ENCODE measurements at regions not wholly inside any gene's neighbourhood (a gene's known extent, or its start where the extent isn't known, plus 50 kb on each side); places are given as distances from the start of the nearest gene placed in this dataset.
"Not testable (repeated sequence)": the region's sequence is repeated elsewhere in the genome, so short reads cannot be mapped to it uniquely, and the experiment has no call there.

DNA sequence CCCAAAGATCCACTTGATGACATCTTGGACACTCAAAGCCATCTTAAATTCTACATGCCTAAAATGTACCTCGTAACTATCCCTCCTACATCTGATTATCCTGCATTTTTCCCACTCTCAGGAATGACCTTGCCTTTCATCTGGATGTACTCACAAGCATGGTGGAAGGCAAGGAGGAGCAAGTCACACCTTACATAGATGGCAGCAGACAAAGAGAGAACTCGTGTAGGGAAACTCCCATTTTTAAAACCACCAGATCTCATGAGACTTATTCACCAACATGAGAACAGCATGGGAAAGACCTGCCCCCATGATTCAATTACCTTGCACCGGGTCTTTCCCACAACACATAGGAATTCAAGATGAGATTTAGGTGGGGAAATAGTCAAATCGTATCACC is 616.0 kb downstream of the MCTP2 start:
- DNase-seq = no peak

GRCh38 chr15:94848054-94848453 is 616.7 kb downstream of the MCTP2 start:
- DNase-seq = no peak

DNA sequence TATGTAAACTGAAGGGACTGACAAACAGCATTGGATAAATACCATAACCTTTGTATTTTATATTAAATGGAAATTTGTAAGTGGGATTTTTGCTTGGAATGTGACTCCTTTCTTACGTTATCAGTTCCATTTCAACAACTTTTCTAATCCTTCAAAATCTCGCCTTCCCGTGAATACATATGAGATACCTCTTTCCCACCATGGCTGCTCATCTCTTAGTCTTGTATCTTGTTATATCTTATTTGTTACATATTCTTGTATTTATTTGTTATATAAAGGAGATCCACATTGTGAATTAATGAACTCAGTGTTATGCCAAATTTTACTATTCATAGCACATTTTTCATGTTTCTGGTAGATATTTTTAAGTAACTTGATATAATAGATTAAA is 623.7 kb downstream of the MCTP2 start:
- DNase-seq = no peak

- DNase-seq = no peak
Measured at GRCh38 chr15:94855409-94856266, 624.3 kb downstream of the MCTP2 start.

DNA sequence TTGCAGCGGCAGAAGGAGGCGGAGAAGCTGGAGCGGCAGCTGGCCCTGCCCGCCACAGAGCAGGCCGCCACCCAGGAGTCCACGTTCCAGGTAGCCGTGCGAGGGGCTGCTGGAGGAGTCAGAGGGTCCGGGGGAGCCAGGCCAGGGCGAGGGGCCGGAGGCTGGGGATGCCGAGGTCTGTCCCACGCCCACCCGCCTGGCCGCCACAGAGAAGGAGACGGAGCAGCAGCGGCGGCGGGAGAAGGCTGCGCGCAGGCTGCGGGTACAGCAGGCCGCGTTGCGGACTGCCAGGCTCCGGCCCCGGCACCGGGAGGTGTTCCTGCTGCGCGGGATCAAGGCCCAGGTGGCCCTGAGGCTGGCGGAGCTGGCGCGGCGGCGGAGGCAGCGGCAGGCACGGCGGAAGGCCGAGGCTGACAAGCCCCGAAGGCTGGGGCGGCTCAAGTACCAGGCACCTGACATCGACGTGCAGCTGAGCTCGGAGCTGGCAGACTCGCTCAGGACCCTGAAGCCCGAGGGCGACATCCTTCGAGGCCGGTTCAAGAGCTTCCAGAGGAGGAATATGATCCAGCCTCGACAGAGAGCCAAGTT is 625.0 kb downstream of the MCTP2 start:
- DNase-seq = no peak

- no peak for DNase-seq
Measured at GRCh38 chr15:94857466-94857865, 626.1 kb downstream of the MCTP2 start.

DNA sequence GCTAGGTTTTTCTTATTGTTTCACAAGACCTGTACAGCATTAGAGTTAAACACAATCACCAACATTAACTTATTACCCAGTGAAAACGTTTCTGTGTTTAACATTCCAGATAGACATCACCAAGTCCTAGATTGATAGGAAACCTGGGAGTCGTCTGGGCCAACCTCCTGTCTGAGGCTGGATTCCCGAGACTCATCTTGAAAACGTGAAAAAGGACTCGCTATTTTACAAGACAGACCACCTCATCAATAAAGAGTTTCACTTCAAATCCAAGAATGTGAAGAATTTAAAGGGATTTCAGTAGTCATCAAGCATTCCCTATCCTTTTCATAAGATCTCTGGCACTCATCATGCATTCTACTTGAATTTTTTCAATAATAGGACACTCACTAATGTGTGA is 626.6 kb downstream of the MCTP2 start:
- DNase-seq = no peak

GRCh38 chr15:94858449-94858848 is 627.1 kb downstream of the MCTP2 start:
- DNase-seq = no peak

DNA sequence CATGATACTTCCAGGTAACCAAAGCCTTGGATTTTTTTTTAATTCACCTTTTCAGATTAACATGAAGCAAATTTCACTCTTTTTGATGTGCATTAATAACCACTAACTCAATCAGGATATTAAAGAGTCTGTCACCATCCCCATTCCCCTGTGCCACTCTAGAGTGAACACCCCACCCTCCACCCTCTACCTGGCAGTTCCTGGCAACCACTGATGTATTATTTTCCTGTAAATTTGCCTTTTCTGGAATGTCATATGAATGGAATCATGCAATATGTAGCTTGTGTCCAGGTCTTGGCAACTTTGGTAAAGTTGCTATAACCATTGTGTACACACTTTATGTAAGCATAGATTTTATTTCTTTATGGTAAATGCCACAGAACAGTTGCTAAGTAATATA is 627.6 kb downstream of the MCTP2 start:
- no peak for DNase-seq

DNA sequence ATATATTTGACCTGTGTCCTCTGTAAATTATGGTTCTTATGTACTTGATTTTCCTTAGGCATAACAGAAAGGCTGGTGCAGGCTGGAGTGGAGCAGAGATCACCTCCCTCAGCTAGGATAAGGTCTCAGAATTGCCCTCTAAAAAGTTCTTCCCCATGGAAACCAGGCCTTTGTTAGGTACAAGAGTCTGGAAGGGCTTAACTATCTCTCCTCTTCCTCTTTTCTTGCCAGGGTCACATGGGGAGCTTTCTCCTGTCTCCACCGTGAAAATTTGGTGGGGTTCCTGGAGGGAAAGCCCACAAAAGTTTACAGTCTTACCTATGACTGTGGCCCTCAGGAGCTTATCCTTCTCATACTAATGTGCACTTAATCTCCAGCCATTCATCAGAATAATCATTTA is 633.2 kb downstream of the MCTP2 start:
- no peak for DNase-seq

- DNase-seq = not testable (repeated sequence)
Measured at GRCh38 chr15:94868265-94868664, 636.9 kb downstream of the MCTP2 start.

DNA sequence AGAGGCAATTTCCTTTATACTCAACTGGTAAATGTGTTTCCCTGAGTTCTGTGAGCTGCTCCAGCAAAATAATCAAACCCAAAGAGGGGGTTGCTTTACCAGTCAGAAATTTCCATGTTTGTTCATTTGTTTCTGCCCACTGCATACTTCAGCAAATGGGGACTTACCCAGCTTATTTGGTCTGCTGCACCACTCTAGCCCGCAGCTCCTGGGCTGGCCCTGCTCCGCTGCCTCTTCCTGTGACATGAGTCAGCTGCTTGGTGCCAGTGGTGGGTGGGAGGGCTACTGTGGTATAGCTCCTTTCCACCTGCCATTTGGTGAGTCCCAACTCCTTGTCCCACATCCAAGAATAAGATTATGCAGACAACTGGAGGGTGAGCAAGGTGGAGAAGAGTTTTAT is 644.2 kb downstream of the MCTP2 start:
- DNase-seq = no peak

- no peak for DNase-seq
Measured at GRCh38 chr15:94877833-94878232, 646.5 kb downstream of the MCTP2 start.

DNA sequence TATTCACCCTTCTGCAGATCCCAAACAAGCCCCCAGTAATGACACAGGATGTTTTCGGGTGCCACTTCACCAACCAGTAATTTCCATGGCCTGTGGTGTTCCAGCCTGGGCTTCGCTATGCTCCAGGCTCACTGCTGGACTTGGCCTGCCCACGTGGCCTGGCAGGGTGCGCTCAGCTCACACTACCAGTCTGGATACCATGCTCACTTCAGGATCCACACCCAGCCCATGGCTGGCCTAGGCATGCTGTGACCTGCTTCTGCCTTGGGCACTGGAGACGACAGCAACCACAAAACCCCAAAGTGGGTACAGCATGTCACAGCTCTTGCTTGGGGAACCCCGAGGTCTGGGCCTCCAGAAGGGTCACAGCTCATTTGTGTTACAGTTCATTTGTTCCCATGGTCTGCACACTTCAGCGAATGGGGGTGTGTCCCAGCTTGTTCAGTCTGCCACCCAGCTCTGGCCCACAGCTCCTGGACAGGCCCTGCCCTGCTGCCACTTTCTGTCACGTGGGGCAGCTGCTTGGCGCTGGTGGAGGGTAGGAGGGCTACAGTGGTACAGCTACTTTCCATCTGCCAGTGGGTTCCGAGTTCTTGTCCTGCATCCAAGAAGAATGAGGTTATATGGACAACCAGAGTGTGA is 650.8 kb downstream of the MCTP2 start:
- no peak for DNase-seq

DNA sequence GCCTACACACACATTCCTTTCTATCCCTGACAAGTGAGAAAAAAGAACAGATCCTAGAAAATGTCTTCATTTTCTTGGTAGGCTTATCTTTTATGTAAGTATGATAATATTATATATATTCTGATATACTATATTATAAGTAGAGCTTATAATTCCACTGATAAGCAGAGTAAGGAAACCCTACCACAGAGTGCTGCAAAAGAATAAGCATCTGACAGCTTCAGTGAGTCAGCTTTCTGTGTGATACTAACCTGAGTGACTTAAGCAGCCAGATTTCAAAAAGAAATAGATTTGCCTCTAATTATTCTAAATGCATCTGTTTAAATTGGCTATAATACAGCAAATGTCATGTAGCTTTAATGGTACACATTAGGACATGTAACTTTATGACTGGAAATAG is 656.0 kb downstream of the MCTP2 start:
- DNase-seq = no peak

- no peak for DNase-seq
Measured at GRCh38 chr15:94889153-94889552, 657.8 kb downstream of the MCTP2 start.

DNA sequence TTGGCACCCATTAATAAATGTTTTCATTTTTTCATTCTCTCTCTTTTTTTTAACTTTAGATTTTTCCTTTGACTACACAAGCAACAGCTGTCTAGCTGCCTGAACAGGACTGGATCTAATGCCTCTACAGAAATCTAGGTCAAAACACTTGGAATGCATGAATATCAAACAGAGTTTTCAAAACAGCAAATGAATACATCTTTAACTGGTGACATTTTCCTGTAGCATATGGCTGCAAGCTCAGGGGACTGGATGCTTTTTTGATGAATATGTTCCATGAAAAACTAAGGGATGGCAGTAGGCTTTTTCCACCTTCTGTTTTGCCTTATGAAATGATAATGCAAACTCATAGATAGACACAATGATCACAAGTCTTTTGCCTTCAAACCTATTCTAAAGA is 661.7 kb downstream of the MCTP2 start:
- no peak for DNase-seq

GRCh38 chr15:94894056-94894455 is 662.7 kb downstream of the MCTP2 start:
- DNase-seq = no peak

DNA sequence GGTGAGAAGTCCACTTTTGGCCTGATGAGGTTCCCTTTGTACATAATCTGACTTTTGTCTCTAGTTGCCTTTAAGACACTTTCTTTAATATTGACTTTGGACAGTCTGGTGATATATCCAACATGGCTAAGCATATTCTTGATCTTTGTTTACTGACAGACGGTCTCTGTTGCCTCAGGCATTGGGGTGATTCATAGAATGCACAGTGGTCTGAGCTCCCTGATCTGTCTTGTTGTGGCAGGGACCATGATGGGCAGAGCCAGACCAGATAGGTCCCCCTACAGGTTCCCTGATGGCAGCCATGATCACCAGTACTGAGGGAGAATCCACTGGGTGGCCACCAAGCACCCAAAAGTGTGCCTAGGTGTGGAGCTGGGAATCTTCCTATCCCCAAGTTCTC is 678.1 kb downstream of the MCTP2 start:
- no peak for DNase-seq

- no peak for DNase-seq
Measured at GRCh38 chr15:94910166-94910565, 678.8 kb downstream of the MCTP2 start.

DNA sequence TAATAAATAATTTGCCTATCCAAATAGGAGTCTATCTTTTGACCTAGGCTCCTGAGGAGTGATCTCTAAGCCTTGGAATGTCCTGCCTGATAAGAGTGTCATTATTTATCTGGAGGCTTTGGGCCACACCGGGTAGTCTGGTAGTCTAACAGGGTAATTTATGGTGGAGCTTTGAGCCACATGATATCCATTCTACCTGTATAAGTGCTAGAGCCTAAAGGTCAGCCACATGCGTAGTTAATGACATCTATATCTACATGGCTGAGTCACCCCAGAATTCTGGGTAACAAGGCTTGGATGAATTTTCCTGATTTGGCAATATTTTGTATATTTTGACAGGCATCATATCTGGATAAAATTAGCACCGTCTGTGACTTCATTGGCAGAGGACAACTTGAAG is 681.4 kb downstream of the MCTP2 start:
- DNase-seq = no peak

GRCh38 chr15:94917068-94917467 is 685.7 kb downstream of the MCTP2 start:
- DNase-seq = no peak

GRCh38 chr15:94921936-94922335 is 690.6 kb downstream of the MCTP2 start:
- no peak for DNase-seq

DNA sequence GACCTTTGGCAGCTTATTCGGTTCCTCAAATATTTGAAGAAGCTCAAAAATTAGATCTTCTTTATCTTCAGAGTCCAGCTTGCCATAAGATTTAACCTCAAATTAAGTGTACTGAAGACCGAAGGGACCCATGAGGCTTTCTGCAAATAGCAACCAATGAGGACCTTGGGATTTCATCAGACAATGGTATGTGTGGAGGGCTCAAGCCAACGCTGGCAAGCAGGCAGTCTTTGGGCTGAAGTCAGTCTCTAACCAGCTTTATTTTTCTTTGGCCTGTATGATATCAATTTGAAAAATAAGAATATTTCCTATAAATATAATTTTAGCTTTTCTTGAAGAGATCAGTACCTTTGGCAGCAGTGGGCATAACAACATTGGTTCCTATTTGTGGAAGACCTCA is 692.7 kb downstream of the MCTP2 start:
- no peak for DNase-seq
